ENCODE measurements at regions not wholly inside any gene's neighbourhood (a gene's known extent, or its start where the extent isn't known, plus 50 kb on each side); places are given as distances from the start of the nearest gene placed in this dataset.

GRCh38 chr10:8721650-8722049, 667.2 kb downstream of the GATA3 start (continued):
- TF ChIP-seq, protein P1, sequence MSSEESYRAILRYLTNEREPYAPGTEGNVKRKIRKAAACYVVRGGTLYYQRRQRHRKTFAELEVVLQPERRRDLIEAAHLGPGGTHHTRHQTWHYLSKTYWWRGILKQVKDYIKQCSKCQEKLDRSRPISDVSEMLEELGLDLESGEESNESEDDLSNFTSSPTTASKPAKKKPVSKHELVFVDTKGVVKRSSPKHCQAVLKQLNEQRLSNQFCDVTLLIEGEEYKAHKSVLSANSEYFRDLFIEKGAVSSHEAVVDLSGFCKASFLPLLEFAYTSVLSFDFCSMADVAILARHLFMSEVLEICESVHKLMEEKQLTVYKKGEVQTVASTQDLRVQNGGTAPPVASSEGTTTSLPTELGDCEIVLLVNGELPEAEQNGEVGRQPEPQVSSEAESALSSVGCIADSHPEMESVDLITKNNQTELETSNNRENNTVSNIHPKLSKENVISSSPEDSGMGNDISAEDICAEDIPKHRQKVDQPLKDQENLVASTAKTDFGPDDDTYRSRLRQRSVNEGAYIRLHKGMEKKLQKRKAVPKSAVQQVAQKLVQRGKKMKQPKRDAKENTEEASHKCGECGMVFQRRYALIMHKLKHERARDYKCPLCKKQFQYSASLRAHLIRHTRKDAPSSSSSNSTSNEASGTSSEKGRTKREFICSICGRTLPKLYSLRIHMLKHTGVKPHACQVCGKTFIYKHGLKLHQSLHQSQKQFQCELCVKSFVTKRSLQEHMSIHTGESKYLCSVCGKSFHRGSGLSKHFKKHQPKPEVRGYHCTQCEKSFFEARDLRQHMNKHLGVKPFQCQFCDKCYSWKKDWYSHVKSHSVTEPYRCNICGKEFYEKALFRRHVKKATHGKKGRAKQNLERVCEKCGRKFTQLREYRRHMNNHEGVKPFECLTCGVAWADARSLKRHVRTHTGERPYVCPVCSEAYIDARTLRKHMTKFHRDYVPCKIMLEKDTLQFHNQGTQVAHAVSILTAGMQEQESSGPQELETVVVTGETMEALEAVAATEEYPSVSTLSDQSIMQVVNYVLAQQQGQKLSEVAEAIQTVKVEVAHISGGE (CRISPR knock-in tag; IDR thresholded peaks at IDR 0.05), result no peak
- TF ChIP-seq FOXK2 (IDR thresholded peaks at IDR 0.05), result no peak

- no TSS peak for BruUV-seq (replicated peaks)
- H3K79me2 ChIP-seq (ENCODE audit: control insufficient read depth, insufficient read depth, low read length), result no peaks in the 10 kb centered on the region
- TF ChIP-seq ZBED1 (IDR thresholded peaks at IDR 0.05; ENCODE audit: borderline replicate concordance) (no peak), NR2C1 (IDR thresholded peaks at IDR 0.05) (no peak), ASH2L (IDR thresholded peaks at IDR 0.05; ENCODE audit: borderline replicate concordance, low read depth) (no peak), NFIC (IDR thresholded peaks at IDR 0.05; ENCODE audit: low read depth, low read length) (no peak), SPI1 (IDR thresholded peaks at IDR 0.05; ENCODE audit: borderline replicate concordance, insufficient read depth, low read depth, low read length) (no peak), NR2C2 (IDR thresholded peaks at IDR 0.05; ENCODE audit: borderline replicate concordance, control insufficient read depth, insufficient read length, low read depth) (no peak), RB1 (IDR thresholded peaks at IDR 0.05; ENCODE audit: borderline replicate concordance) (no peak), SP1 (IDR thresholded peaks at IDR 0.05; ENCODE audit: low read depth, low read length) (no peak)
- TF ChIP-seq, protein P2, sequence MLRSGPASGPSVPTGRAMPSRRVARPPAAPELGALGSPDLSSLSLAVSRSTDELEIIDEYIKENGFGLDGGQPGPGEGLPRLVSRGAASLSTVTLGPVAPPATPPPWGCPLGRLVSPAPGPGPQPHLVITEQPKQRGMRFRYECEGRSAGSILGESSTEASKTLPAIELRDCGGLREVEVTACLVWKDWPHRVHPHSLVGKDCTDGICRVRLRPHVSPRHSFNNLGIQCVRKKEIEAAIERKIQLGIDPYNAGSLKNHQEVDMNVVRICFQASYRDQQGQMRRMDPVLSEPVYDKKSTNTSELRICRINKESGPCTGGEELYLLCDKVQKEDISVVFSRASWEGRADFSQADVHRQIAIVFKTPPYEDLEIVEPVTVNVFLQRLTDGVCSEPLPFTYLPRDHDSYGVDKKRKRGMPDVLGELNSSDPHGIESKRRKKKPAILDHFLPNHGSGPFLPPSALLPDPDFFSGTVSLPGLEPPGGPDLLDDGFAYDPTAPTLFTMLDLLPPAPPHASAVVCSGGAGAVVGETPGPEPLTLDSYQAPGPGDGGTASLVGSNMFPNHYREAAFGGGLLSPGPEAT (IDR thresholded peaks at IDR 0.05; ENCODE audit: low read depth), result no peak
- FAIRE-seq, result no peak
- ChIA-PET SMC1A (ENCODE audit: uncharacterized antibody, unreplicated experiment) (no interaction called here), RAD21 (ENCODE audit: unreplicated experiment) (no interaction called here), CTCF (no interaction called here), POLR2A (no interaction called here)
- in situ Hi-C loops (cut with MboI) (no loop called here), intact Hi-C loops (cut with micrococcal nuclease; ENCODE audit: unreplicated experiment) (no loop called here)
- WGBS (ENCODE audit: insufficient coverage, insufficient replicate concordance, low lambda C conversion rate, missing lambda C conversion rate), result 2% methylated on average over 4 of the region's 4 CpGs
- no peak overlapping the region for H3K4me3 ChIP-seq
- H3K27me3 ChIP-seq (replicated peaks in 1 of 2; ENCODE audit: control insufficient read depth in 2 of 2, insufficient read depth in 2 of 2, low read length in 1 of 2), result no peaks in the 10 kb centered on the region
- no peaks in the 10 kb centered on the region for H3K36me3 ChIP-seq (ENCODE audit: control insufficient read depth in 2 of 2, insufficient read depth in 2 of 2, low read length in 1 of 2)
- no peak for DNase-seq (ENCODE audit: low read depth, low spot score)
- no peak overlapping the region for H3K27ac ChIP-seq (ENCODE audit: control insufficient read depth, insufficient read depth)
- H3K9ac ChIP-seq (ENCODE audit: control insufficient read depth, insufficient read depth, low read length), result no peak overlapping the region
- no peaks in the 10 kb centered on the region; the same call in 2 of the 3 replicates for H3K9me3 ChIP-seq (replicated peaks; ENCODE audit: control insufficient read depth, insufficient read depth, low read length)
- H2AFZ ChIP-seq (ENCODE audit: control insufficient read depth, low read depth, low read length), result no peak overlapping the region
- no peaks in the 10 kb centered on the region for H4K20me1 ChIP-seq (ENCODE audit: control insufficient read depth, insufficient read depth)
- H3K4me1 ChIP-seq (ENCODE audit: control insufficient read depth, insufficient read depth, low read length), result no peaks in the 10 kb centered on the region
- no peak overlapping the region for H3K4me2 ChIP-seq (ENCODE audit: control insufficient read depth, insufficient read depth)
- no peak for ATAC-seq
These were observed 668.3 kb downstream of the GATA3 start for GRCh38 chr10:8722835-8723234.
